NCI-H2171 (cell line): ENCODE measurements at regions not wholly inside any gene's neighbourhood (a gene's known extent, or its start where the extent isn't known, plus 50 kb on each side); places are given as distances from the start of the nearest gene placed in this dataset.
A peak's percentile ranks its signal among the peaks of the same experiment; 100 is the strongest.
"Not testable (repeated sequence)": the region's sequence is repeated elsewhere in the genome, so short reads cannot be mapped to it uniquely, and the experiment has no call there.

Source experiments
- DNase-seq: peaks from one replicate; lab custom pipeline; 2025; lab: John Stamatoyannopoulos, UW

GRCh38 chr11:79670882-79671281 lies 230.1 kb upstream of the TENM4 start:
- no peak for DNase-seq

- DNase-seq = peak; percentile 69
Measured at GRCh38 chr11:79668575-79668974, 227.7 kb upstream of the TENM4 start.

GRCh38 chr11:79667380-79667779 lies 226.6 kb upstream of the TENM4 start:
- no peak for DNase-seq

GRCh38 chr11:79663017-79663416 lies 222.2 kb upstream of the TENM4 start:
- peak; percentile 95 for DNase-seq

GRCh38 chr11:79661373-79661772 lies 220.5 kb upstream of the TENM4 start:
- DNase-seq = no peak

- no peak for DNase-seq
Measured at GRCh38 chr11:79648766-79649520, 208.1 kb upstream of the TENM4 start.

GRCh38 chr11:79637219-79637618 lies 196.4 kb upstream of the TENM4 start:
- DNase-seq = no peak

GRCh38 chr11:79634905-79635304 lies 194.1 kb upstream of the TENM4 start:
- no peak for DNase-seq

- DNase-seq = no peak
Measured at GRCh38 chr11:79627281-79627680, 186.5 kb upstream of the TENM4 start.

- no peak for DNase-seq
Measured at GRCh38 chr11:79626135-79627075, 185.6 kb upstream of the TENM4 start.

- DNase-seq = no peak
Measured at GRCh38 chr11:79623375-79623774, 182.5 kb upstream of the TENM4 start.

- DNase-seq = no peak
Measured at GRCh38 chr11:79617561-79617960, 176.7 kb upstream of the TENM4 start.

GRCh38 chr11:79616392-79616851 lies 175.6 kb upstream of the TENM4 start:
- DNase-seq = no peak

- no peak for DNase-seq
Measured at GRCh38 chr11:79615425-79615824, 174.6 kb upstream of the TENM4 start.

- DNase-seq = no peak
Measured at GRCh38 chr11:79610678-79611077, 169.8 kb upstream of the TENM4 start.

- DNase-seq = no peak
Measured at GRCh38 chr11:79610139-79610538, 169.3 kb upstream of the TENM4 start.

- DNase-seq = no peak
Measured at GRCh38 chr11:79609511-79609910, 168.7 kb upstream of the TENM4 start.

GRCh38 chr11:79606461-79606860 lies 165.6 kb upstream of the TENM4 start:
- not testable (repeated sequence) for DNase-seq

- peak; percentile 99 for DNase-seq
Measured at GRCh38 chr11:79600711-79601110, 159.9 kb upstream of the TENM4 start.

- DNase-seq = peak; percentile 68
Measured at GRCh38 chr11:79594834-79595233, 154.0 kb upstream of the TENM4 start.

- DNase-seq = no peak
Measured at GRCh38 chr11:79592824-79593223, 152.0 kb upstream of the TENM4 start.

- DNase-seq = no peak
Measured at GRCh38 chr11:79592406-79592805, 151.6 kb upstream of the TENM4 start.

- DNase-seq = no peak
Measured at GRCh38 chr11:79582434-79582833, 141.6 kb upstream of the TENM4 start.
